Fibroblast of the aortic adventitia (primary cell): ENCODE measurements at regions not wholly inside any gene's neighbourhood (a gene's known extent, or its start where the extent isn't known, plus 50 kb on each side); places are given as distances from the start of the nearest gene placed in this dataset.
"Not testable (repeated sequence)": the region's sequence is repeated elsewhere in the genome, so short reads cannot be mapped to it uniquely, and the experiment has no call there.

Source experiments
- DNase-seq: peaks from one replicate; pipeline ENCODE4 v3.0.0-alpha.2; 2010; ENCODE audit warnings: low read depth
- H3K4me3 ChIP-seq: 2 replicates; pipeline ENCODE4 v1.5.1; 2011; ENCODE audit warnings: low read depth, mild to moderate bottlenecking, control low read depth, low read length, moderate library complexity
- CTCF ChIP-seq: IDR thresholded peaks from 2 replicates; pipeline ENCODE4 v1.5.1; 2011; ENCODE audit warnings: mild to moderate bottlenecking, low read length, control low read depth, inconsistent platforms; ENCODE audit not compliant: insufficient read depth

GRCh38 chr7:115211171-115211570 lies 289.3 kb downstream of the MDFIC start:
- H3K4me3 ChIP-seq = no peak overlapping the region
- no peak for TF ChIP-seq CTCF
- no peak for DNase-seq

- TF ChIP-seq CTCF = no peak
- H3K4me3 ChIP-seq = no peak overlapping the region
- no peak for DNase-seq
These were observed 288.7 kb downstream of the MDFIC start for GRCh38 chr7:115210552-115210951.

- no peak overlapping the region for H3K4me3 ChIP-seq
- no peak for DNase-seq
- no peak for TF ChIP-seq CTCF
These were observed 287.0 kb downstream of the MDFIC start for GRCh38 chr7:115208710-115209560.

GRCh38 chr7:115206374-115206773 lies 284.5 kb downstream of the MDFIC start:
- H3K4me3 ChIP-seq, DNase-seq: not testable (repeated sequence)

GRCh38 chr7:115198143-115198542 lies 276.2 kb downstream of the MDFIC start:
- no peak for TF ChIP-seq CTCF
- DNase-seq = peak; percentile 37
- no peak overlapping the region for H3K4me3 ChIP-seq

GRCh38 chr7:115195208-115195607 lies 273.3 kb downstream of the MDFIC start:
- H3K4me3 ChIP-seq = no peak overlapping the region
- no peak for TF ChIP-seq CTCF
- DNase-seq = no peak

GRCh38 chr7:115191526-115191925 lies 269.6 kb downstream of the MDFIC start:
- no peak for TF ChIP-seq CTCF
- no peak overlapping the region for H3K4me3 ChIP-seq
- no peak for DNase-seq
